GM19043 (cell line): ENCODE measurements at regions not wholly inside any gene's neighbourhood (a gene's known extent, or its start where the extent isn't known, plus 50 kb on each side); places are given as distances from the start of the nearest gene placed in this dataset.
"Not testable (repeated sequence)": the region's sequence is repeated elsewhere in the genome, so short reads cannot be mapped to it uniquely, and the experiment has no call there.

Experiments
- ATAC-seq: cut with Tn5 transposase; IDR thresholded peaks from one replicate; pipeline ENCODE4 v1.9.1; 2021; ENCODE audit warnings: low read depth; ENCODE audit not compliant: unreplicated experiment

DNA sequence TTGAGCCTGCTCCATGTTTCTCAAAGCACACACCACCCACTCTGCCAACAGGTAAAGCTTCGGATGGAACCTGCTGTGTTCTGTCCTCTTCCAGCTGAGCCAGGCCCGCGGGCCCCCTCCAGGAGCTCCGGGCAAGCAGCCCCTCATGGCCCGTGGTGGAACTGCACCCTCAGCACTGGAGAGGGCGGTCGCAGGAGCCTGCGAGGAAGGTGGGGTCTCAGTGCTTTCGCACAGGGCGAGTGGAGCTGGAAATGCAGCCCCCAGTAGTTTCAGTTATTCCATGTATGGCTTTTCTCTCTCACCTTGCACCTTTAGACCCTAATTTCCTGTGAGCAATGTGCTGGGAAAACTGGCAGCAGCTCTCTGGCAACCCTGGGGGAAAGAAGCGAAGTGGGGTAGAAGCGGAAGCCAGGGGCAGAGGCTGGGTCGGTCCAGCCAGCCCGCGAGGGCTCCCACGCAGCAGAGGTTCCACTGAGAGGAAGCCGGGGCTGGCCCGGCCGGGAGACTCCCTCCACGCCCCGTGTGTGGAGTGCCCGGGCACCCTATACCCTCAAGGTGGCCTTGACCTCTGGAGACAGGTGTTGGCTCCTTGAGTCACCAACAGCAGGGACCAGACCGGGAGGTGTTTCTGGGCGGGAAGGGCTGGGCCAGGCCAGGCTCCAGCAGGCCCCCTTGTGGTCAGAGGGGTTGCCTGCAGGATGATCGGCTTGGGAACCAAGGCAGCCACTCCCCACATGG is 119.9 kb upstream of the TMEM45B start:
- peak; percentile 77 for ATAC-seq

DNA sequence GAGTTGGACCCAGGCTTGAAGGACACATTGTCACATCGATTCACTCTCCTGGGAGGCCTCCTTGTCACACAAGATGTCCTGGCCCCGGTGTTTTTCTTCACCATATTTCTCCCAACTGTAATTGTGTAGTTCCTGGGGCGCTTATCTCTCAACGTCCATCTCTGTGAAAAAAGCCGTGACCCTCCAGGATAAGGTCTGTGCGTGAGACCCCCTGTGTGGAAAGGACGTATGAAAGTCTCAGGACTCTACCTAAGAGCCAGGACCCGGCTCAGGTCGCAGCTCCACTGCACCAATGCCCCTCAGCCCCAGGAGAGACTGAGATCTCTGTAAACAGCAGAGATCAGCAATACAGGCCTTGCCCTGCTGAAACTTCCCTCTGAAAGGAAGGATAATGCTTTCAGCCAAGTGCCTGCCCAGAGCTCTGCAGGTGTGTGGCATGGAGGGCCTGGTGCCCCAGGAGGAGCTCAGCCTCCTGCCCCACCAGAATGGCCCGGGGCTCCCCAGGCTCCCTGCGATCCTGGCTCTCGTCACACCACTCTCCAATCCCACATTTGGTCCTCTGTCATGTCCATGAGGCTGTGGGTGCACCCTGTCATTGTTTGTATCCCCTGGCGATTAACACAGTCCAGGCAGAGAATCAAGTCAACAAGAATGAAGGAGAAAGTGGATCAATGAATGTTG is 119.2 kb upstream of the TMEM45B start:
- ATAC-seq: no peak

DNA sequence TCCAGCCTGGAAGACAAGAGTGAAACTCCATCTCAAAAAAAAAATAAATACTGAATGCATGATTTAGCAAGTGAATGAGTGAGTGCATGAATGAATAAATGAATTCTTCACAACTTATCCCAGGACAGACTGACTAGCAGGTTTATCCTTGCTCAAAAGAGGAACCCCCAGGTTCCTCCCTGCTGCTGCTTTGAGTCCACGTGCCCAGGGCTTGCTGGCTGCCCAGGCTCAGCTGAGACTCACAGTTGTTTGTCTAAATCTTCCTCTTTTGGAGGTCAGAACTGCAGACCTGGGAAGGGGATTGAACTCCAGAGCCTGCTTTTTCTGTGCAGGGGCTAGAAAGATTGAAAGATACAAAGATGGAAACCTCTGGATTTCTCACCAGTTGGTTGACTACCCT is 117.4 kb upstream of the TMEM45B start:
- no peak for ATAC-seq

DNA sequence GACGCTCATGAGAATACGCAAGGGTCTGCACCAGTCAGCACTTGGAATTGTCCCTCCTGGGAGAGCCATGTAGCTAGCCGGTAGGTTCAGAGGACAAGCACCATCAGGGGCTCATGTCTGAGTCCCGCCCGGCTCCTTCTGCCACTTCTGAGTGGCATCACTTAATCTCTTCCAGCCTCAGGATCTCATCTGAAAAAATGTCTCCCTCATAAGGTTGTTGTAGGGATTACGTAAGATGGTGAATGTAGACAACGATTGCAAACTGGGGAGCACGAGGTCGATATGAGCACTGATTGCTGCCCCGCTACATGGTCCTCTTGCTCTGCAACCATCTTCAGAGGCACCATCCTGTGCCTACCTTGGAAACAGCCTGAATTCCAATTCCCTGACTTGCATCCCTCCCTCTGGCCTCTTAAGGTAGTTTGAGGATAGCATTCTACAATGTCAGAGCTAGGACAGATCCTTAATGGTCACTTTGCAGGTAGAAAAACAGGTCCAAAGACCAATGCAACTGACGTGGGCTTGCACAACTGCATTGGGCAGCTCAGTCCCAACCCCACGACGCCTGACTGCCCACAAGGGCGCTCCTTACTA is 115.8 kb upstream of the TMEM45B start:
- no peak for ATAC-seq

DNA sequence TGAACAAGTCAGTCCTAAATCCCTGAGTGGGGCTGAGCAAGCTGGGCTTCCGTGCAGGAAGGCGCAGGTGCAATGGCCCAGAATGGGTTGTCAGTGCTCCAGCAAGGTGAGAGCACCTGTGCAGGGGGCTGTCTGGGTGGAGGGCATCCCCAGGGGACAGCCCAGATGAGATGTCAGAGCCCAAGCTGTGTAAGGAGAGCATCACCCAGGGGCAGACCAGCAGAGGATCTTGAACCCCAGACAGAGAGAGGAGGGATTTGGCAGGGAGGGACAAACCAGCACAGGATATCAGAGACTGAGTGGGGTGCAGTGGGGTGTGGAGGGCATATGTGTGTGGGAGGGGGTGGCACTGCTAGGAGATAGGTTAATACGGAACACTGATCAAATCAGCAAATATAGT is 114.9 kb upstream of the TMEM45B start:
- no peak for ATAC-seq

DNA sequence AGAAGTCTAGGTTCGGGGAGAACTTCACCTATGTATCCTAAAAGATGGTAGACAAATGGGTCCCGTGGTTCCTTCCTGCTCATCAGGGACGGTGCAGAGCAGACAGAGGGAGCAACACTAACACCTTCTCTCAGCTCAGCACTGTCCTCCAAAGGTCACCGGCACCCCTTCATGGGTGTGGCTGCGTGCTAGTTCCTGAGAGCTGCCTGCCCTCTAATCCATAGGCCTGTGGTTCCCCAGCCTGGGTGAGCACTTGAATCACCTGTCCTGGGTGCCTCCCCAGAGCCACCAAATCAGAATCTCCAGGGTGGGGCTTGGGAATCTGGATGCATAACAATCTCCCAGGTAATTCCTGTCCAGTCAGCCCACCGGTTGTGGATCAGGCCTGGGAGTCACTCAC is 113.9 kb upstream of the TMEM45B start:
- ATAC-seq: no peak

DNA sequence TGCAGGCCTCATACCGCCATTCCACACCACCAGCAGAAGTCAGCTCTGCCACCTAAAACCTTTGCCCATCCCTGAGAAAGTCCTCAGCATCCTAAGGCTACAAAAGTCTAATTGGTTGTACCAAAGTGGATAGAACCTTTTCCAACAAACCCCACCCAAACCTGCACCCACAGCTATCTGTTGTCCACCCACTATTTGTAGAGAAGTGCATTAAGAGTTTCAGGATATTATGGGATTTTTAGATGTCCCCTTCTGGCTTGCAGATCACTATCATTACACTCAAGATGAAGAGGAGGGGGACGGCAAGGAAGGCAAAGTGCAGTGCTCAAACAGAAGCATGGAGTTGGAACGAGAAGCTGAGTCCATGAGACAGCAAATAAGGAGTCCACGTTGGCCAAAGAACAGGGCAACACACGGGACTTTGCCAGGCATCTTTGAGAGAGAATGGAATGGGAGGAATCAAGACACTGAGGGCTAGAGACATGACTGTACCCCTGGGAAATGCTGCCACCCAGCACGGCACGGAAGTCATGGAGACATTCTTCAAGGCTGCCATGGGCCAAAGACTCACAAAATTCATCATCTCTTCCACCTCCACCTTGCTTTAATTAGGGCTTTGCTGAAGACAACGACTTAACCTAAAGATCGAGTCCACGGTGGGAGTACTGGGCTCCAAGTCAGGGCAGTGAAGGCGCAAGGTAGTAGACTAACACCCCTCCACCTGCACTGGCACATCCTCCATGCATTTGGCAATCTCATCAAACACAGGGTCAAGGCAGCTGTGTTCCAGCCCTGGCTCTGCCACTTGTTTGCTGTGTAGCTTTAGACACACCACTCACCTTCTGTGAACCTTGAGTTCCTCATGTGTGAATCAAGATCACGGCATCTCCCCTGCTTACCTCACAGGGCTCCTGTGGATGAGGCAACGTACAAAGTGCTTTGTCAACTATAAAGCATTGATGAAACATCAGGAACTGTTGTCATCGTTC is 112.9 kb upstream of the TMEM45B start:
- ATAC-seq: no peak

DNA sequence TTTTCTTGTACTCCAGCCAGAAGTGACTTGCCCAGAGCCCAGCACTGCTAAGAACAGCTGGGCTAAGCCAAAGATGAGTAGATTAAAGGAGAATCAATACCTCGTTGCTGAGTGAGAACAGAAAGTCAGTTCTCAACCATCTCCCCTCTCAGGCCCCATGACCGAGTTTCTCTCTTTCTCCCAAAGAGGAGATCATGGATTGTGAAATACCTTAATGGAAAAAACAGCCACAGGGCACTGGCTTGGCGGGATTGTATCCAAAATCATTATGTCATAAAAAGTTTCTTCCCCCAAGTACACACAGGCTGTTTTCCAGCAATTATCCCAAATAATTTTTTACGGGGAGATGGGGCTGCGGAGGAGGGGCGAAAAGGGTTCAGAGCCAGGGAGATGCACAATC is 111.8 kb upstream of the TMEM45B start:
- no peak for ATAC-seq

DNA sequence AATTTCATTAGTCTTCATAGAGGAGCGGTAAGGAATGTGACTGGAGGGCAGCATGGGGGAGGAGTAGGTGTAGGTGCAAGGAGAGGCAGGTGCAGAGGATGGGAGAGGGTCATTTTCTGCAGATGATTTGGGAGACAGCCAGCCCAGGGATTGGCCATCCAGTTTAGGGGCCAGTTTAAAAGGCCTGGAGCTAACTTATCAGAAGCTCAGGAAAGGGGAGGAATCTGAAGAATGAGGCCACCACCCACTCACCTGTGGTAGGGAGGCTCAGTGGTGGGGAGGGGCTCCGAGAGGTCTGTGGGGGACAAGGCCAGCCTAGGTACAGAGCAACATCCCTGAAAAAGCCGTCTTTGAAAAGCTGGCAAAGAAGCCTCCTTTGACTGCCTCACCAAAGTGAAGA is 110.8 kb upstream of the TMEM45B start:
- no peak for ATAC-seq

DNA sequence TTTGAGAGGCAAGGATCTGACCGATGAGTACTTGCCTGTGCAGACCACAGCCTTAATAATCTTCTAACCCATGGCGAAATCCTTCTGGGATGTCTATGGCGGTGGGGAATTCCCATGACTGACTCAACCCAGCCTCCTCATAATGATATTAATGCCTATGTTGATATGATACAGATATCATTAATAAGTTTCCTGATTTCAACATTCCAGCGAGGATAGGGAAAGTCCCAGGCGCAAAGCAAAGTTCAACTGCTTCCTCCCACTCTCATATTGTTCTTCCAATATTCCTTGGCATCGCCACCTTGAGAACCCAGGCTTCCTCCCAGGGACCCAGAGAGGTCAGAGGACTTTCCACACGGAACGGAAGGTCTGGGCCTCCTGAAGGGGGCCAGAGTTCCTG is 110.3 kb upstream of the TMEM45B start:
- ATAC-seq: no peak

DNA sequence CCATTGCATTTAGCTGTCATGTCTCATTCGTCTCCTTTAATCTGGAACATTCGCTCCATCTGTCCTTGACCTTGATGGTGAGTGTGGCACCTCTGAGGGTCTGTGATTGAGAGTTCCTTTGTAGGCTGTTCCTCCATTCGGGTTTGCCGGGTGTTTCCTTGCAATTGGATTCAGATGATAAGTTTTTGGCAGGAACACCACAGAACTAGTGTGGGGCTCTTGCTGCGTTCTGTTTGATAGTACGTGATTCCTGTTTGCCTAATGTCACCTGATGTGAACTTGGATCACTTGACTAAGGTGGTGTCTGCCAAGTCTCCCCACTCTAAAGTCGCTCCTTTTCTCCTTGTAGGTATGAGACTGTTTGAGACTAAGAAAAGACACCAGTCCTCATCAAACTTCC is 109.7 kb upstream of the TMEM45B start:
- no peak for ATAC-seq

DNA sequence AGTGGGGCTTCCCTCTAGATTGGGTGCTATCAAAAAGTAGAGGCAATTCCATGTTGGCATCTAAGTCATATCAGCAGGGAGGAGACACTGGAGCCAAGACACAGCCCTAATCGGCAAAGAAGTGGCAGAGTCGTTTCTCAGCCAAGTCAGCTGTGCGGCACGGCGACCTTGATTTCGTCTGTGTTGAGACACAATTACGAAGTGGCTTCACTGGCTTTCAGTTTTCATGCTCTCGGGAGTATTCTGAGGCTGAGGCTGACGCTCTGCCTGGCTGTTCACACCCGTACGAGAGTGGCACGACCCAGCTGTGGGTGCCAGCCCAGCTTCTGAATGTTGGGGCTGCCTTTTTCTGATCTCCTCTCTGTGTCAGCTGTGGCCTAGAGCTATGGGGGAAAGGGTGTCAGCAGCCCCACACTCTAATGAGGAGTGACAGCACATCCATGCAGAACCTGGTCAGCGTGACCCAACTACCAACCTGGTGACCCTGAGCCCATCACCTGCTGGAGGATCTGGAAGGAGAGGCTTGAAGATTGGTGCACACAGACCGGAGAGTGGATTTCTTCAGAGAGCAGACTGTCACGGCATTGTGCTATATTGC is 105.7 kb upstream of the TMEM45B start:
- ATAC-seq: no peak

DNA sequence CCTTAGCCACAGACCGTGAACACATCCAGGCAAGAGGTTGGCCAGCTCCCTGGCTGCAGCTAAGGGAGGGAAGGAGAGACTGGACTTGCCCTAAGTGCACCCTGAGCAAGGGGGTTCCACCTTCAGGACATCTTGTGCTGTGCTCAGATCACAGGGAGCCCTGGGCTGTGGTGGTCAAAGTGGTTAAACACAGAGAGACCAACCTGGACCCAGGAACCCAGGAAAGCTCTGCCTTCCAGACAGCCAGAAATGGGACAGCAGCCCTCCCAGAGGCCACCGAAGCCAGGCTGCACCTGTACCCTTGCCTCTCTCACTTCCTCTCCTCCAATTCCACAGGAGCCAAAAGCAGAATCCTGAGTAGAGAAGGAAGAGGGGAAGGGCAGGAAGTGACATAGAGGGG is 105.2 kb upstream of the TMEM45B start:
- ATAC-seq: no peak

DNA sequence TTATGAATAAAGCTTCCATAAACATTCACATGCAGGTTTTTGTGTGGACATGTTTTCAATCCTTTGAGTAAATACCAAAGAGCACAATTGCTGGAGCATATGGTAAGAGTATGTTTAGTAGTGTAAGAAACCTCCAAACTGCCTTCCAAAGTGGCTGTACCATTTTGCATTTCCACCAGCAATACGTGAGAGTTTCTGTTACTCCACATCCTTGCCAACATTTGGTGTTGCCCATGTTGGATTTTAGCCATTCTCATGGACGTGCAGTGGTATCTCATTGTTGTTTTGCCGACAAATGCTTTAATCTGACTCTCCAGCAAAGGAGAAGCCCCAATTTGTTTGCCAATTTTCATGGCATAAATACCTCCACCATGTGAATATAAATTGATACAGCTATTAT is 103.9 kb upstream of the TMEM45B start:
- ATAC-seq: no peak

DNA sequence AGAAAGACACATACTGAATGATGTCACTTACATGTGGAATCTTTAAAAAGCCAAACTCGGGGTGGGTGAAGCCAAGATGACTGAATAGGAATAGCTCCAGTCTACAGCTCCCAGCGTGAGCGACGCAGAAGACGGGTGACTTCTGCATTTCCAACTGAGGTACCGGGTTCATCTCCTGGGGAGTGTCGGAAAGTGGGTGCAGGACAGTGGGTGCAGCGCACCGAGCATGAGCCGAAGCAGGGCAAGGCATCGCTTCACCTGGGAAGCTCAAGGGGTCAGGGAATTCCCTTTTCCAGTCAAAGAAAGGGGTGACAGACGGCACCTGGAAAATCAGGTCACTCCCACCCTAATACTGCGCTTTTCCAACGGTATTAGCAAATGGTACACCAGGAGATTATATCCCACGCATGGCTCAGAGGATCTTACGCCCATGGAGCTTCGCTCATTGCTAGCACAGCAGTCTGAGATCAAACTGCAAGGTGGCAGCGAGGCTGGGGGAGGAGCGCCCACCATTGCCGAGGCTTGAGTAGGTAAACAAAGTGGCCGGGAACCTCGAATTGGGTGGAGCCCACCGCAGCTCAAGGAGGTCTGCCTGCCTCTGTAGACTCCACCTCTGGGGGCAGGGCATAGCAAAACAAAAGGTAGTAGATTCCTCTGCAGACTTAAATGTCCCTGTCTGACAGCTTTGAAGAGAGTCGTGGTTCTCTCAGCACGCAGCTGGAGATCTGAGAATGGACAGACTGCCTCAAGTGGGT is 103.0 kb upstream of the TMEM45B start:
- ATAC-seq: not testable (repeated sequence)

DNA sequence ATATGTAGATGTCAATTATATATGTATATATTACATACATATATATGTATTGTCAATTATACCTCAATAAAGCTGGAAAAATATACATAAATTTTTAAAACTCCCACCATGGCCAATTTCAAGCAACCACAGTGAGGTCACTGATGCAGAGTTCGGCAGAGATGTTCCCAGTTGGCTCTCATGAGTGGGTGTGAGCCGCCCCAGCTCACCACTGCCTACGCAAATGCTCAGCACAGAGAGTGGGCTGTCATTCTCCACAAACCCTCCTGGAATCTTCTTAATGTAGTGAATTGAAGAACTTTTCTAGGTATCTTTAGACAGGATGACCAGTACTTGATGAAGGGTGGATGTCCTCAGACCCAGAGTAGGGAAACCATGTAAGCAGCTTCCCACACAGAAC is 96.6 kb upstream of the TMEM45B start:
- no peak for ATAC-seq

DNA sequence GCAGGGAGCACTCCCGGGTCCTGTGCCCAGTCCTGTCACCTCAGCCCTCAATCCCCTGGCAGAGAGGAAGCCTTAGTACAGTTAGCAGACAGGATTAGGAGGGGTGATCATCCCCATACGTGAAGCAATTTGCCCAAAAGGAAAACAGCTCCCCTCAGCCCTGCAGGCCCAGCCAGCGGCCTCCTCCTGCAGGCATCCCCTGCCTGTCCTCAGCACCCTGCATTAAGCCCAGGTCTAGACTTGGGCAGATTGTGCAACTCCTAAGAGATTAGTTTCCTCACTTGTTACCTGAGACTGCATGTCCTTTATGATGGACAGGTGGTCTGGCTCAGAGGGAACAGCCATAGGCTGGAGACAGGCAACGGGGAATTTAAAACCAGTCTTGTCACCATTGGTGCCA is 95.5 kb upstream of the TMEM45B start:
- no peak for ATAC-seq

DNA sequence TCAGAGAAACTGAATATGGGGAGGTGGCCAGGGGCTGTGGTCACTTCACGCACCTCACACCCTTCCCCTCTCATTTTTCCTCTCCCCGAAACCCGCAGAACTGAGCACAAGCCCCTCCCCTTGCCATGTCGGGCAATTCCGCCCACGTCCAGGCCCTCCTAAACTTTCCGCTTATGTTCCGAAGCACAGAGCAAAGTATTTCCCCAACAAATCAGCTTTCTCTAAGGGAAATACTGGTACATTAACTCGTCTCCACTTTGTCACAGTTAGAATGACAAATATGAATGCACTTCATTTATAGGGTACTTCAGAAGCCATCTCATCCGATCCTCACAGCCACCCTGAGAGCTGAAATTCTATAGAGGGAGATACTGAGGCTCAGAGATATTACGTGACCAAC is 94.7 kb upstream of the TMEM45B start:
- ATAC-seq: no peak

DNA sequence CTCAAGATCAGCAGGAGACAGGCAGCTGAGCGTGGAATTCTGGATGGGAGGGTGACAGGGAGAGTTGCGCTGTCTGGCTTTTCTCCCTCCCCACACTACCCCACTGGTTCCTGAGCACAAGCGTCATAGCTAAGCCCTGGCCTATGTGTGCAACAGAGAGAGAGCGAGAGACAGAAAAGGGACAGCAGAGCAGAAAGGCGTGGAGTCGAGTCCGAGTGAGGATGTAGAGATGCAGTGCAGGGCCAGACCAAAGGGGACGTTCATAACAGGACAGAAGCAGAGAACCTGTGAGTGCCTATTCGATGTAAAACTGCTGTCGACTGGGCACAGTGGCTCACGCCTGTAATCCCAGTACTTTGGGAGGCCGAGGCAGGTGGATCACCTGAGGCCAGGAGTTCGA is 94.0 kb upstream of the TMEM45B start:
- no peak for ATAC-seq

DNA sequence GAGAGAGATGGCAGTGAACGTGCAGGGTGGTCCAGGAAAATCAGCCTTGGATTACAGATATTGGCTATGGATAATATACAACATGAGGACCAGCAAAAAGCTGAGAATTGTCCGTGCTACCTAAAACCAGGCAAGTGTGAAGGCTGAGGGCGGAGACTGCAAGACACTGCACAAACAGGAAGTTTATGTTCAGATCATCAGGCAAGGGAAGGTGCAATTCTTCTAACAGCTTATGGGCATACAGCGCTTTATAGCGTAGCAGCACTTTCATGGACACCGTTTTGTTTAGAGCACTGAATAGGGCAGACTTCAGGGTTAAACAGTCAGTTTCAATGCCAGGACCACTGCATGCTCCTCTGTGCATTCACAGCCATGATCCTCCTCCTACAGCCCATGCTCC is 93.1 kb upstream of the TMEM45B start:
- no peak for ATAC-seq
